ENCODE measurements at regions not wholly inside any gene's neighbourhood (a gene's known extent, or its start where the extent isn't known, plus 50 kb on each side); places are given as distances from the start of the nearest gene placed in this dataset.

DNA sequence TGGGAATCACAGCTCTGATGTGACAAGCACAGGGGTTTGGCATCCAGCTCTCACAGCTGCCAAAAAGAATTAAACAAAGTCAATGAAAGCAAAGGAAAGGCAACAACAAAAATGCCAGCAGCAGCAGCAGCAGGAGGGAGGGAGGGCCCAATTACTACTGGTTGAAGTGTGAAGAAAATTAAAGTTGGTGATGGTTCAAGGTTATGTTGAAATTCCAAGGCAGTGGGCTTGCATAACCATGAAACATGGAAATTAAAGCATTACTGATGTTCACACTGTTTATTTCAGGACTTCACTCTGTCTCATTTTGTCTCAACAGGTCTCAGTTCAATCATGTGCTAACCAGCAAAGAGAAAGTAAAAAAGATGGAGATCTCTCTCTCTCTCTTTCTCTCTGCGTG is 220.3 kb upstream of the LYPLAL1 start (continued):
- TF ChIP-seq, protein P1, sequence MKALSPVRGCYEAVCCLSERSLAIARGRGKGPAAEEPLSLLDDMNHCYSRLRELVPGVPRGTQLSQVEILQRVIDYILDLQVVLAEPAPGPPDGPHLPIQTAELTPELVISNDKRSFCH (CRISPR knock-in tag; IDR thresholded peaks at IDR 0.05): no peak
- TF ChIP-seq, protein P1 (tag; IDR thresholded peaks at IDR 0.05): no peak
- TF ChIP-seq ZBTB17 (CRISPR knock-in tag; IDR thresholded peaks at IDR 0.05): no peak
- TF ChIP-seq JUN (IDR thresholded peaks at IDR 0.05; ENCODE audit: borderline replicate concordance, low read depth, low read length): no peak
- no peak for TF ChIP-seq JUN (CRISPR knock-in tag; IDR thresholded peaks at IDR 0.05; ENCODE audit: borderline replicate concordance)
- no peak for TF ChIP-seq ZSCAN32 (CRISPR knock-in tag; IDR thresholded peaks at IDR 0.05)
- no peak for TF ChIP-seq THRAP3 (IDR thresholded peaks at IDR 0.05; ENCODE audit: borderline replicate concordance)
- no peak for TF ChIP-seq FUS (optimal IDR thresholded peaks at IDR 0.05; ENCODE audit: low read depth, low read length)
- TF ChIP-seq ZNF197 (CRISPR knock-in tag; IDR thresholded peaks at IDR 0.05; ENCODE audit: low read depth): no peak
- no peak for TF ChIP-seq GABPB2 (CRISPR knock-in tag; conservative IDR thresholded peaks at IDR 0.05)
- TF ChIP-seq, protein P2, sequence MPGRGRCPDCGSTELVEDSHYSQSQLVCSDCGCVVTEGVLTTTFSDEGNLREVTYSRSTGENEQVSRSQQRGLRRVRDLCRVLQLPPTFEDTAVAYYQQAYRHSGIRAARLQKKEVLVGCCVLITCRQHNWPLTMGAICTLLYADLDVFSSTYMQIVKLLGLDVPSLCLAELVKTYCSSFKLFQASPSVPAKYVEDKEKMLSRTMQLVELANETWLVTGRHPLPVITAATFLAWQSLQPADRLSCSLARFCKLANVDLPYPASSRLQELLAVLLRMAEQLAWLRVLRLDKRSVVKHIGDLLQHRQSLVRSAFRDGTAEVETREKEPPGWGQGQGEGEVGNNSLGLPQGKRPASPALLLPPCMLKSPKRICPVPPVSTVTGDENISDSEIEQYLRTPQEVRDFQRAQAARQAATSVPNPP (IDR thresholded peaks at IDR 0.05; ENCODE audit: borderline replicate concordance, insufficient read depth, insufficient read length): no peak
- TF ChIP-seq BACH1 (tag; IDR thresholded peaks at IDR 0.05): no peak
- TF ChIP-seq SNRNP70 (optimal IDR thresholded peaks at IDR 0.05; ENCODE audit: low read depth, low read length): no peak
- TF ChIP-seq JUND (IDR thresholded peaks at IDR 0.05; ENCODE audit: borderline replicate concordance, low read depth, low read length): no peak
- TF ChIP-seq JUND (tag; IDR thresholded peaks at IDR 0.05; ENCODE audit: borderline replicate concordance, low read depth, low read length): no peak
